T-cell (primary cell): ENCODE measurements at regions not wholly inside any gene's neighbourhood (a gene's known extent, or its start where the extent isn't known, plus 50 kb on each side); places are given as distances from the start of the nearest gene placed in this dataset.
A peak's percentile ranks its signal among the peaks of the same experiment; 100 is the strongest.

Source experiments
- ATAC-seq, 4 experiments: fragments of 200-7000 bp in 3 of 4; fragments of 150-1000 bp in 1 of 4; cut with Tn5 transposase; replicated peaks in 1 of 4; 1 replicate in 3 of 4; 2 replicates in 1 of 4; pipeline ENCODE4 v1.10.0; 2021; ENCODE audit warnings: moderate library complexity in 3 of 4, mild to moderate bottlenecking in 2 of 4, moderate number of reproducible peaks in 1 of 4
- CTCF ChIA-PET, 2 donors: fragments of 300-600 bp; sonication (Branson Sonifier 250); formaldehyde crosslinking; loops; one replicate each; lab custom pipeline; 2022; ENCODE audit warnings: antibody characterized with exemption in 2 of 2; lab: Charles Lee
- POLR2A ChIA-PET, 2 donors: fragments of 300-600 bp; sonication (Branson Sonifier 250); formaldehyde crosslinking; loops; one replicate each; lab custom pipeline; 2022; ENCODE audit warnings: antibody characterized with exemption in 2 of 2; lab: Charles Lee
- DNase-seq, 35 experiments: peaks; one replicate each; pipeline versions ENCODE4 v3.0.0 to v3.0.0-alpha.2; 2013 to 2023
- H3K27ac ChIP-seq: one replicate; pipeline ENCODE4 v1.5.1; 2013; ENCODE audit warnings: low read length
- H3K27me3 ChIP-seq, 2 experiments: replicated peaks in 1 of 2; 1 replicate in 1 of 2; 2 replicates in 1 of 2; pipeline versions ENCODE4 v1.6.1 to v1.7.0; 2013; ENCODE audit warnings: low read length in 1 of 2, mixed read lengths in 1 of 2; ENCODE audit not compliant: control insufficient read depth in 2 of 2, insufficient read depth in 2 of 2; ENCODE audit errors: extremely low read depth in 1 of 2
- H3K36me3 ChIP-seq, 2 donors: 1 replicate in 1 of 2; 2 replicates in 1 of 2; pipeline versions ENCODE4 v1.6.1 to v1.7.0; 2013; ENCODE audit warnings: low read length in 1 of 2; ENCODE audit not compliant: control insufficient read depth in 2 of 2, insufficient read depth in 1 of 2; ENCODE audit errors: extremely low read depth in 1 of 2
- H3K4me1 ChIP-seq, 2 experiments: 1 replicate in 1 of 2; 2 replicates in 1 of 2; pipeline versions ENCODE4 v1.6.1 to v1.7.0; 2013; ENCODE audit warnings: low read length in 2 of 2, mixed read lengths in 1 of 2; ENCODE audit not compliant: insufficient read depth in 2 of 2, control insufficient read depth in 1 of 2; ENCODE audit errors: extremely low read depth in 1 of 2
- H3K4me3 ChIP-seq, 2 donors: 1 replicate in 1 of 2; 2 replicates in 1 of 2; pipeline versions ENCODE4 v1.5.1 to v1.7.0; 2013; ENCODE audit warnings: mild to moderate bottlenecking in 2 of 2, low read length in 1 of 2, moderate library complexity in 1 of 2; ENCODE audit not compliant: control insufficient read depth in 1 of 2; ENCODE audit errors: extremely low read depth in 1 of 2
- H3K9me3 ChIP-seq: 2 replicates; pipeline ENCODE4 v1.7.0; 2013
- H3K27ac Mint-ChIP-seq, 2 donors: one replicate each; pipeline ENCODE4 v1.8.0; 2020 to 2021; ENCODE audit warnings: mild to moderate bottlenecking in 2 of 2, mixed read lengths in 2 of 2
- H3K27me3 Mint-ChIP-seq, 2 donors: one replicate each; pipeline ENCODE4 v1.8.0; 2021 to 2022; ENCODE audit warnings: mixed read lengths in 2 of 2
- H3K36me3 Mint-ChIP-seq: one replicate; pipeline ENCODE4 v1.8.0; 2021; ENCODE audit warnings: mixed read lengths
- H3K4me1 Mint-ChIP-seq, 3 donors: one replicate each; pipeline ENCODE4 v1.8.0; 2020 to 2022; ENCODE audit warnings: mixed read lengths in 3 of 3, mild to moderate bottlenecking in 1 of 3
- H3K4me3 Mint-ChIP-seq, 3 donors: one replicate each; pipeline ENCODE4 v1.8.0; 2020 to 2022; ENCODE audit warnings: mild to moderate bottlenecking in 3 of 3, mixed read lengths in 3 of 3, moderate library complexity in 3 of 3
- H3K9me3 Mint-ChIP-seq, 3 donors: one replicate each; pipeline ENCODE4 v1.8.0; 2020 to 2022; ENCODE audit warnings: mixed read lengths in 3 of 3
- WGBS: methylation state at CpG from one replicate; pipeline ENCODE4 v1.1.5; 2013; ENCODE audit warnings: missing lambda C conversion rate; ENCODE audit not compliant: insufficient coverage; 5-methylcytosine and 5-hydroxymethylcytosine counted together

- H3K36me3 Mint-ChIP-seq: no peaks in the 10 kb centered on the region
- POLR2A ChIA-PET: no interaction called here
Measured at GRCh38 chr1:181187337-181188126, 99.0 kb downstream of the IER5 start.

GRCh38 chr1:181189245-181189644 is 100.7 kb downstream of the IER5 start:
- peaks cover 0 to 3% (median 0%) of the 10 kb centered on the region in 3 donors for H3K9me3 Mint-ChIP-seq
- H3K4me3 Mint-ChIP-seq: no peak overlapping the region
- WGBS: 93% methylated on average over 2 of the region's 7 CpGs
- ATAC-seq: no peak
- ChIA-PET CTCF (interaction anchor here (0.6 to 3.3 kb wide), 9 partner anchors 57 to 865 kb away, joined by 3 to 29 read pairs (median 5); no protein-coding TSS in a partner anchor), POLR2A (no interaction called here)
- peaks cover 0 to 43% of the 10 kb centered on the region in 2 experiments for H3K27me3 ChIP-seq
- H3K27ac Mint-ChIP-seq: no peak overlapping the region
- H3K4me3 ChIP-seq: no peak overlapping the region
- no peaks in the 10 kb centered on the region for H3K36me3 Mint-ChIP-seq
- no peaks in the 10 kb centered on the region for H3K9me3 ChIP-seq
- peaks cover 10 to 21% of the 10 kb centered on the region in 2 donors for H3K27me3 Mint-ChIP-seq
- no peaks in the 10 kb centered on the region for H3K36me3 ChIP-seq
- H3K4me1 ChIP-seq: peaks cover 0 to 9% of the 10 kb centered on the region in 2 experiments
- no peak overlapping the region for H3K27ac ChIP-seq
- DNase-seq: no peak
- peaks cover 4 to 14% (median 5%) of the 10 kb centered on the region in 3 donors for H3K4me1 Mint-ChIP-seq

More at GRCh38 chr1:181187337-181188126, 99.0 kb downstream of the IER5 start:
- Histone ChIP-seq H3K4me1 (peaks cover 0 to 9% of the 10 kb centered on the region in 2 experiments), H3K4me3 (no peak overlapping the region), H3K27me3 (peaks cover 2 to 45% of the 10 kb centered on the region in 2 experiments), H3K9me3 (no peaks in the 10 kb centered on the region), H3K36me3 (no peaks in the 10 kb centered on the region), H3K27ac (no peak overlapping the region)
- ATAC-seq (no peak), DNase-seq (no peak)
- Mint-ChIP-seq H3K27ac (no peak overlapping the region), H3K4me3 (no peak overlapping the region), H3K27me3 (peaks cover 15 to 21% of the 10 kb centered on the region in 2 donors), H3K4me1 (peaks cover 4 to 14% (median 5%) of the 10 kb centered on the region in 3 donors), H3K9me3 (no peaks in the 10 kb centered on the region)
- WGBS: 65% methylated on average over 4 of the region's 7 CpGs
- CTCF ChIA-PET: interaction anchor here (0.5 to 3.3 kb wide), 9 partner anchors 15 to 867 kb away, joined by 3 to 29 read pairs (median 5); no protein-coding TSS in a partner anchor

DNA sequence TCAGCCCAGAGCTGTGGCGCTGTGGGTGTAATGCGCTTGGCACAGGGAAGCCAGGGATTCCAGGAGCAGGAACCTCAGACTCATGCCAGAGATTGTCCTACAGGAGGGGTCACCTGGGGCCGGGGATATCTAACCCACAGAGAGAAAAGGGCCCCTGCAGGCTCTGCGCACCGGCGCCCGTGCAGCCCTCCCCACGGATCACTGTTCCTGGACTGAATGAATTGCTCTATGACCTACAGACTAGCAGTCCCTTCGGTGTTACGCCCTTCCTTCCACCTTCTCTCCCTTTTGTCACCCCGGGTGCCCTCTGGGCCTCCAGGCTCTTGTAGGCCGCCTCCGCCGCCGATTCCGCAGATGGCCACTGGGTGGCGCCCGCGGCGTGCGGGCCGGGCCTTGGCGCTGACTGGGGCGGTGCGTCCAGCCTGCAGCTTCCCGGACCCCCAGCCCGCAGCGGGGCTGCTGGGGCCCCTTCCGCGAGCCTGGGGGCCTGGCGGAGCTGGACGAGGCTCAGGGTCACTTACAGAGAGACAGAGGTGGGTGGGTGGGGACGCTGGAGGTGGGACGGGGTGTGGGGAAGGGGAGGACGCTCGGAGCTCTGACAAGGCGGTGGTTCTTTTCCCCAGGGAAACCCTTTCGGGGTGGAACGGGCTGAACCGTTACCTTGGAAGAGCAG is 101.3 kb downstream of the IER5 start:
- Histone ChIP-seq H3K4me1 (peaks cover 0 to 9% of the 10 kb centered on the region in 2 experiments), H3K27me3 (peaks cover 0 to 44% of the 10 kb centered on the region in 2 experiments), H3K36me3 (no peaks in the 10 kb centered on the region), H3K4me3 (peak overlapping the region in 1 of 2 donors; percentile 15), H3K9me3 (no peaks in the 10 kb centered on the region), H3K27ac (no peak overlapping the region)
- Mint-ChIP-seq H3K4me3 (peak overlapping the region in 1 of 3 donors; percentile 65), H3K4me1 (peaks cover 4 to 14% (median 5%) of the 10 kb centered on the region in 3 donors), H3K9me3 (peaks cover 0 to 4% (median 0%) of the 10 kb centered on the region in 3 donors), H3K27me3 (peaks cover 6 to 20% of the 10 kb centered on the region in 2 donors), H3K27ac (no peak overlapping the region), H3K36me3 (no peaks in the 10 kb centered on the region)
- CTCF ChIA-PET: interaction anchor here (0.6 to 3.3 kb wide), 16 partner anchors 10 to 864 kb away, joined by 3 to 29 read pairs (median 4); no protein-coding TSS in a partner anchor
- ATAC-seq (peak; percentile 88 to 95 (median 90)), DNase-seq (peak; percentile 28 to 83 (median 64))
- POLR2A ChIA-PET: no interaction called here
- WGBS: 10% methylated on average over 36 of the region's 40 CpGs

- Histone ChIP-seq H3K36me3 (no peaks in the 10 kb centered on the region), H3K9me3 (no peaks in the 10 kb centered on the region), H3K27me3 (peaks cover 0 to 43% of the 10 kb centered on the region in 2 experiments), H3K4me3 (no peak overlapping the region), H3K27ac (no peak overlapping the region), H3K4me1 (peaks cover 0 to 9% of the 10 kb centered on the region in 2 experiments)
- no peak overlapping the region for H3K27ac Mint-ChIP-seq
- DNase-seq: no peak
- H3K4me3 Mint-ChIP-seq: peak overlapping the region in 1 of 3 donors; percentile 65
- peak in 3 of 4 experiments; percentile 18 to 29 (median 26) for ATAC-seq
- CTCF ChIA-PET: interaction anchor here (0.6 to 3.3 kb wide), 16 partner anchors 87 to 864 kb away, joined by 3 to 29 read pairs (median 4); no protein-coding TSS in a partner anchor
- no peaks in the 10 kb centered on the region for H3K36me3 Mint-ChIP-seq
- WGBS: 62% methylated on average over 3 of the region's 18 CpGs
- peaks cover 3 to 16% of the 10 kb centered on the region in 2 donors for H3K27me3 Mint-ChIP-seq
- H3K4me1 Mint-ChIP-seq: peaks cover 4 to 14% (median 5%) of the 10 kb centered on the region in 3 donors
- POLR2A ChIA-PET: no interaction called here
- peaks cover 0 to 4% (median 0%) of the 10 kb centered on the region in 3 donors for H3K9me3 Mint-ChIP-seq
Measured at GRCh38 chr1:181190364-181191035, 102.0 kb downstream of the IER5 start.

- Mint-ChIP-seq H3K27me3 (peaks cover 6 to 11% of the 10 kb centered on the region in 2 donors), H3K27ac (no peak overlapping the region)
Measured at GRCh38 chr1:181191494-181192040, 103.1 kb downstream of the IER5 start.

More at GRCh38 chr1:181191494-181192040, 103.1 kb downstream of the IER5 start:
- DNase-seq (no peak), ATAC-seq (no peak)
- Mint-ChIP-seq H3K36me3 (no peaks in the 10 kb centered on the region), H3K4me1 (peaks cover 4 to 14% (median 5%) of the 10 kb centered on the region in 3 donors), H3K9me3 (peaks cover 0 to 4% (median 0%) of the 10 kb centered on the region in 3 donors), H3K4me3 (no peak overlapping the region)
- Histone ChIP-seq H3K36me3 (no peaks in the 10 kb centered on the region), H3K4me1 (peaks cover 0 to 9% of the 10 kb centered on the region in 2 experiments), H3K4me3 (no peak overlapping the region), H3K27ac (no peak overlapping the region), H3K27me3 (peaks cover 0 to 40% of the 10 kb centered on the region in 2 experiments), H3K9me3 (no peaks in the 10 kb centered on the region)
- ChIA-PET POLR2A (no interaction called here), CTCF (interaction anchor here (1.1 to 1.7 kb wide), 5 partner anchors 232 to 239 kb away, joined by 3 to 10 read pairs (median 4); no protein-coding TSS in a partner anchor)
- WGBS: 85% methylated on average over 4 of the region's 5 CpGs
